ENCODE measurements at regions not wholly inside any gene's neighbourhood (a gene's known extent, or its start where the extent isn't known, plus 50 kb on each side); places are given as distances from the start of the nearest gene placed in this dataset.

- no peak for TF ChIP-seq OSR1 (CRISPR knock-in tag; IDR thresholded peaks at IDR 0.05)
- TF ChIP-seq, protein P1, sequence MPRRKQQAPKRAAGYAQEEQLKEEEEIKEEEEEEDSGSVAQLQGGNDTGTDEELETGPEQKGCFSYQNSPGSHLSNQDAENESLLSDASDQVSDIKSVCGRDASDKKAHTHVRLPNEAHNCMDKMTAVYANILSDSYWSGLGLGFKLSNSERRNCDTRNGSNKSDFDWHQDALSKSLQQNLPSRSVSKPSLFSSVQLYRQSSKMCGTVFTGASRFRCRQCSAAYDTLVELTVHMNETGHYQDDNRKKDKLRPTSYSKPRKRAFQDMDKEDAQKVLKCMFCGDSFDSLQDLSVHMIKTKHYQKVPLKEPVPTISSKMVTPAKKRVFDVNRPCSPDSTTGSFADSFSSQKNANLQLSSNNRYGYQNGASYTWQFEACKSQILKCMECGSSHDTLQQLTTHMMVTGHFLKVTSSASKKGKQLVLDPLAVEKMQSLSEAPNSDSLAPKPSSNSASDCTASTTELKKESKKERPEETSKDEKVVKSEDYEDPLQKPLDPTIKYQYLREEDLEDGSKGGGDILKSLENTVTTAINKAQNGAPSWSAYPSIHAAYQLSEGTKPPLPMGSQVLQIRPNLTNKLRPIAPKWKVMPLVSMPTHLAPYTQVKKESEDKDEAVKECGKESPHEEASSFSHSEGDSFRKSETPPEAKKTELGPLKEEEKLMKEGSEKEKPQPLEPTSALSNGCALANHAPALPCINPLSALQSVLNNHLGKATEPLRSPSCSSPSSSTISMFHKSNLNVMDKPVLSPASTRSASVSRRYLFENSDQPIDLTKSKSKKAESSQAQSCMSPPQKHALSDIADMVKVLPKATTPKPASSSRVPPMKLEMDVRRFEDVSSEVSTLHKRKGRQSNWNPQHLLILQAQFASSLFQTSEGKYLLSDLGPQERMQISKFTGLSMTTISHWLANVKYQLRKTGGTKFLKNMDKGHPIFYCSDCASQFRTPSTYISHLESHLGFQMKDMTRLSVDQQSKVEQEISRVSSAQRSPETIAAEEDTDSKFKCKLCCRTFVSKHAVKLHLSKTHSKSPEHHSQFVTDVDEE (CRISPR knock-in tag; IDR thresholded peaks at IDR 0.05), result no peak
- TF ChIP-seq, protein P2, sequence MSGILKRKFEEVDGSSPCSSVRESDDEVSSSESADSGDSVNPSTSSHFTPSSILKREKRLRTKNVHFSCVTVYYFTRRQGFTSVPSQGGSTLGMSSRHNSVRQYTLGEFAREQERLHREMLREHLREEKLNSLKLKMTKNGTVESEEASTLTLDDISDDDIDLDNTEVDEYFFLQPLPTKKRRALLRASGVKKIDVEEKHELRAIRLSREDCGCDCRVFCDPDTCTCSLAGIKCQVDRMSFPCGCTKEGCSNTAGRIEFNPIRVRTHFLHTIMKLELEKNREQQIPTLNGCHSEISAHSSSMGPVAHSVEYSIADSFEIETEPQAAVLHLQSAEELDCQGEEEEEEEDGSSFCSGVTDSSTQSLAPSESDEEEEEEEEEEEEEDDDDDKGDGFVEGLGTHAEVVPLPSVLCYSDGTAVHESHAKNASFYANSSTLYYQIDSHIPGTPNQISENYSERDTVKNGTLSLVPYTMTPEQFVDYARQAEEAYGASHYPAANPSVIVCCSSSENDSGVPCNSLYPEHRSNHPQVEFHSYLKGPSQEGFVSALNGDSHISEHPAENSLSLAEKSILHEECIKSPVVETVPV (CRISPR knock-in tag; IDR thresholded peaks at IDR 0.05), result no peak
- TF ChIP-seq TOX (CRISPR knock-in tag; IDR thresholded peaks at IDR 0.05; ENCODE audit: borderline replicate concordance), result no peak
- TF ChIP-seq ZNF565 (CRISPR knock-in tag; conservative IDR thresholded peaks at IDR 0.05; ENCODE audit: low read depth), result no peak
- TF ChIP-seq TCF4 (CRISPR knock-in tag; IDR thresholded peaks at IDR 0.05; ENCODE audit: borderline replicate concordance), result no peak
- TF ChIP-seq SNAI2 (CRISPR knock-in tag; IDR thresholded peaks at IDR 0.05), result no peak
- TF ChIP-seq CREB5 (CRISPR knock-in tag; IDR thresholded peaks at IDR 0.05; ENCODE audit: low read depth), result no peak
- TF ChIP-seq ZFP3 (CRISPR knock-in tag; IDR thresholded peaks at IDR 0.05), result no peak
- TF ChIP-seq PPARA (CRISPR knock-in tag; IDR thresholded peaks at IDR 0.05; ENCODE audit: borderline replicate concordance), result no peak
- TF ChIP-seq, protein P3, sequence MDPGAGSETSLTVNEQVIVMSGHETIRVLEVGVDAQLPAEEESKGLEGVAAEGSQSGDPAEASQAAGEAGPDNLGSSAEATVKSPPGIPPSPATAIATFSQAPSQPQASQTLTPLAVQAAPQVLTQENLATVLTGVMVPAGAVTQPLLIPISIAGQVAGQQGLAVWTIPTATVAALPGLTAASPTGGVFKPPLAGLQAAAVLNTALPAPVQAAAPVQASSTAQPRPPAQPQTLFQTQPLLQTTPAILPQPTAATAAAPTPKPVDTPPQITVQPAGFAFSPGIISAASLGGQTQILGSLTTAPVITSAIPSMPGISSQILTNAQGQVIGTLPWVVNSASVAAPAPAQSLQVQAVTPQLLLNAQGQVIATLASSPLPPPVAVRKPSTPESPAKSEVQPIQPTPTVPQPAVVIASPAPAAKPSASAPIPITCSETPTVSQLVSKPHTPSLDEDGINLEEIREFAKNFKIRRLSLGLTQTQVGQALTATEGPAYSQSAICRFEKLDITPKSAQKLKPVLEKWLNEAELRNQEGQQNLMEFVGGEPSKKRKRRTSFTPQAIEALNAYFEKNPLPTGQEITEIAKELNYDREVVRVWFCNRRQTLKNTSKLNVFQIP (CRISPR knock-in tag; IDR thresholded peaks at IDR 0.05; ENCODE audit: borderline replicate concordance, low read depth), result no peak
- no peak for TF ChIP-seq ESRRG (CRISPR knock-in tag; IDR thresholded peaks at IDR 0.05)
- TF ChIP-seq ZNF70 (CRISPR knock-in tag; IDR thresholded peaks at IDR 0.05), result no peak
- no peak for TF ChIP-seq ZNF8 (CRISPR knock-in tag; IDR thresholded peaks at IDR 0.05)
Observed at GRCh38 chrX:15191830-15192229, 78.1 kb downstream of the ASB9 start.

GRCh38 chrX:15188039-15188438 is 81.8 kb downstream of the ASB9 start:
- TF ChIP-seq BACH2 (CRISPR knock-in tag; IDR thresholded peaks at IDR 0.05; ENCODE audit: borderline replicate concordance) (no peak), SNAI2 (CRISPR knock-in tag; IDR thresholded peaks at IDR 0.05) (no peak), CREB5 (CRISPR knock-in tag; IDR thresholded peaks at IDR 0.05; ENCODE audit: low read depth) (no peak), ZFP3 (CRISPR knock-in tag; IDR thresholded peaks at IDR 0.05) (no peak), RARB (CRISPR knock-in tag; IDR thresholded peaks at IDR 0.05) (no peak), ISL1 (CRISPR knock-in tag; IDR thresholded peaks at IDR 0.05) (no peak), TOX (CRISPR knock-in tag; IDR thresholded peaks at IDR 0.05; ENCODE audit: borderline replicate concordance) (no peak), ZC3H10 (CRISPR knock-in tag; IDR thresholded peaks at IDR 0.05) (no peak), ZNF8 (CRISPR knock-in tag; IDR thresholded peaks at IDR 0.05) (no peak), ZFP30 (CRISPR knock-in tag; IDR thresholded peaks at IDR 0.05) (no peak), OSR1 (CRISPR knock-in tag; IDR thresholded peaks at IDR 0.05) (no peak), TCF4 (CRISPR knock-in tag; IDR thresholded peaks at IDR 0.05; ENCODE audit: borderline replicate concordance) (no peak), ARNTL (CRISPR knock-in tag; IDR thresholded peaks at IDR 0.05; ENCODE audit: borderline replicate concordance, low read depth) (no peak)
- TF ChIP-seq, protein P1 (CRISPR knock-in tag; IDR thresholded peaks at IDR 0.05), result no peak
- TF ChIP-seq, protein P3 (CRISPR knock-in tag; IDR thresholded peaks at IDR 0.05; ENCODE audit: borderline replicate concordance, low read depth), result no peak
- no peak for ATAC-seq

More at GRCh38 chrX:15191830-15192229, 78.1 kb downstream of the ASB9 start:
- ATAC-seq, result no peak

All from SK-N-SH treated with all-trans-retinoic acid at 6 μM for 48 hours (cell line).